ENCODE measurements at regions not wholly inside any gene's neighbourhood (a gene's known extent, or its start where the extent isn't known, plus 50 kb on each side); places are given as distances from the start of the nearest gene placed in this dataset.
"Not testable (repeated sequence)": the region's sequence is repeated elsewhere in the genome, so short reads cannot be mapped to it uniquely, and the experiment has no call there.

- DNase-seq (ENCODE audit: low read depth in 1 of 2, low spot score in 2 of 2); H4K91ac ChIP-seq (replicated peaks; ENCODE audit: insufficient read length, low read length); H4K8ac ChIP-seq (ENCODE audit: extremely low read depth, insufficient read depth, low read length); H3K18ac ChIP-seq (ENCODE audit: extremely low read depth, low read length); H4K5ac ChIP-seq (ENCODE audit: insufficient read length, low read depth, low read length); CTCF ChIA-PET (ENCODE audit: partially characterized antibody); POLR2A ChIA-PET (ENCODE audit: partially characterized antibody); H2AFZ ChIP-seq (ENCODE audit: low read length); H2BK5ac ChIP-seq (ENCODE audit: low read depth, low read length); H2BK12ac ChIP-seq (ENCODE audit: low read depth, low read length); H4K20me1 ChIP-seq (replicated peaks in 1 of 2; ENCODE audit: control insufficient read depth in 1 of 2, insufficient read depth in 2 of 2, low read length in 2 of 2); H3K79me2 ChIP-seq (ENCODE audit: control insufficient read depth in 1 of 2, insufficient read depth in 2 of 2, low read length in 2 of 2); H3K9me3 ChIP-seq (ENCODE audit: insufficient read depth in 2 of 2, low read depth in 1 of 2, low read length in 1 of 2); FAIRE-seq; H2BK120ac ChIP-seq (replicated peaks; ENCODE audit: low read depth, low read length); H3K27ac ChIP-seq (ENCODE audit: low read depth, low read length); H3K79me1 ChIP-seq (ENCODE audit: low read depth, low read length); H3K56ac ChIP-seq (replicated peaks; ENCODE audit: insufficient read length, low read depth, low read length); H2BK20ac ChIP-seq (ENCODE audit: low read length); H3K23ac ChIP-seq (ENCODE audit: insufficient read length); H3K4me3 ChIP-seq (ENCODE audit: extremely low read depth in 1 of 4, insufficient read depth in 2 of 4, low read depth in 3 of 4, low read length in 4 of 4); H3K4me2 ChIP-seq (ENCODE audit: insufficient read depth in 1 of 2, low read depth in 2 of 2, low read length in 2 of 2); H2BK15ac ChIP-seq (ENCODE audit: low read length); H3K27me3 ChIP-seq (replicated peaks in 1 of 4; ENCODE audit: control insufficient read depth in 3 of 4, extremely low read depth in 1 of 4, insufficient read depth in 3 of 4, low read length in 3 of 4); H3K36me3 ChIP-seq (ENCODE audit: control insufficient read depth in 2 of 4, insufficient read depth in 4 of 4, low read length in 3 of 4); H2AK5ac ChIP-seq (ENCODE audit: low read depth, low read length); H3K23me2 ChIP-seq (ENCODE audit: low read depth, low read length); H3K14ac ChIP-seq (ENCODE audit: insufficient read length); H3K9ac ChIP-seq (replicated peaks in 1 of 4; ENCODE audit: extremely low read depth in 1 of 4, low read depth in 3 of 4, low read length in 3 of 4); H3K4me1 ChIP-seq (replicated peaks in 1 of 4; ENCODE audit: control insufficient read depth in 3 of 4, insufficient read depth in 4 of 4, low read length in 3 of 4); H3K4ac ChIP-seq (replicated peaks; ENCODE audit: insufficient read length, low read depth, low read length): not testable (repeated sequence)
- 94% methylated on average over 2 of the region's 2 CpGs; no CpG with 5 or more reads in 1 of the 2 experiments for WGBS, 2 experiments (ENCODE audit: extremely low coverage in 1 of 2, insufficient coverage in 1 of 2, insufficient read length in 1 of 2, insufficient replicate concordance in 2 of 2, low coverage in 1 of 2, low lambda C conversion rate in 2 of 2, missing lambda C conversion rate in 1 of 2)
These were observed 356.1 kb upstream of the NRP1 start for GRCh38 chr10:33690536-33690935.

Measured in H1 (cell line).